ENCODE measurements at regions not wholly inside any gene's neighbourhood (a gene's known extent, or its start where the extent isn't known, plus 50 kb on each side); places are given as distances from the start of the nearest gene placed in this dataset.

GRCh38 chr5:57007344-57007743 is 55.4 kb upstream of the MIER3 start:
- TF ChIP-seq CTBP2 (IDR thresholded peaks at IDR 0.05; ENCODE audit: borderline replicate concordance, insufficient read depth, insufficient read length, low read length) (no peak), SIX5 (IDR thresholded peaks at IDR 0.05; ENCODE audit: low read depth, low read length) (no peak), CHD1 (IDR thresholded peaks at IDR 0.05; ENCODE audit: low read depth, low read length) (no peak), RXRA (IDR thresholded peaks at IDR 0.05; ENCODE audit: insufficient read depth, low read depth, low read length) (no peak), CHD2 (IDR thresholded peaks at IDR 0.05; ENCODE audit: low read length) (no peak), CEBPB (IDR thresholded peaks at IDR 0.05; ENCODE audit: low read depth, low read length) (no peak), HDAC2 (IDR thresholded peaks at IDR 0.05; ENCODE audit: borderline replicate concordance in 1 of 2, low read depth in 2 of 2, low read length in 2 of 2) (no peak), KDM1A (IDR thresholded peaks at IDR 0.05; ENCODE audit: borderline replicate concordance, low read length) (no peak), EP300 (IDR thresholded peaks at IDR 0.05; ENCODE audit: borderline replicate concordance in 1 of 2, low read depth in 2 of 2, low read length in 2 of 2) (no peak), TAF7 (optimal IDR thresholded peaks at IDR 0.05; ENCODE audit: borderline replicate concordance, low read depth, low read length) (no peak), TBP (IDR thresholded peaks at IDR 0.05; ENCODE audit: low read depth, low read length) (no peak), ASH2L (IDR thresholded peaks at IDR 0.05; ENCODE audit: low read length) (no peak), RNF2 (IDR thresholded peaks at IDR 0.05; ENCODE audit: borderline replicate concordance, low read depth, low read length, missing control alignments, poor library complexity, severe bottlenecking) (no peak), CREB1 (IDR thresholded peaks at IDR 0.05) (no peak), SRF (IDR thresholded peaks at IDR 0.05; ENCODE audit: low read depth, low read length) (no peak)

More at GRCh38 chr5:57007344-57007743, 55.4 kb upstream of the MIER3 start:
- Histone ChIP-seq H2BK5ac (ENCODE audit: low read depth, low read length) (no peak overlapping the region), H2AK5ac (ENCODE audit: low read depth, low read length) (no peak overlapping the region), H3K79me2 (ENCODE audit: control insufficient read depth in 1 of 2, insufficient read depth in 2 of 2, low read length in 2 of 2) (no peaks in the 10 kb centered on the region), H3K9ac (replicated peaks in 1 of 4; ENCODE audit: extremely low read depth in 1 of 4, low read depth in 3 of 4, low read length in 3 of 4) (no peak overlapping the region), H4K5ac (ENCODE audit: insufficient read length, low read depth, low read length) (no peak overlapping the region), H3K79me1 (ENCODE audit: low read depth, low read length) (no peaks in the 10 kb centered on the region), H3K4me3 (ENCODE audit: extremely low read depth in 1 of 4, insufficient read depth in 2 of 4, low read depth in 3 of 4, low read length in 4 of 4) (no peak overlapping the region), H3K4me1 (replicated peaks in 1 of 4; ENCODE audit: control insufficient read depth in 3 of 4, insufficient read depth in 4 of 4, low read length in 3 of 4) (peaks cover 0 to 2% (median 0%) of the 10 kb centered on the region in 4 experiments; a peak in 1 of 7 replicates), H2BK120ac (replicated peaks; ENCODE audit: low read depth, low read length) (no peak overlapping the region), H2BK12ac (ENCODE audit: low read depth, low read length) (no peak overlapping the region), H3K23me2 (ENCODE audit: low read depth, low read length) (no peaks in the 10 kb centered on the region), H3K4me2 (ENCODE audit: insufficient read depth in 1 of 2, low read depth in 2 of 2, low read length in 2 of 2) (no peak overlapping the region), H2AFZ (ENCODE audit: low read length) (no peak overlapping the region), H4K20me1 (replicated peaks in 1 of 2; ENCODE audit: control insufficient read depth in 1 of 2, insufficient read depth in 2 of 2, low read length in 2 of 2) (no peaks in the 10 kb centered on the region), H2BK20ac (ENCODE audit: low read length) (no peak overlapping the region), H3K23ac (ENCODE audit: insufficient read length) (no peak overlapping the region), H3K27me3 (replicated peaks in 1 of 4; ENCODE audit: control insufficient read depth in 3 of 4, extremely low read depth in 1 of 4, insufficient read depth in 3 of 4, low read length in 3 of 4) (no peaks in the 10 kb centered on the region), H4K8ac (ENCODE audit: extremely low read depth, insufficient read depth, low read length) (no peak overlapping the region), H3K56ac (replicated peaks; ENCODE audit: insufficient read length, low read depth, low read length) (no peak overlapping the region), H3K27ac (ENCODE audit: low read depth, low read length) (no peak overlapping the region), H4K91ac (replicated peaks; ENCODE audit: insufficient read length, low read length) (no peak overlapping the region), H3K4ac (replicated peaks; ENCODE audit: insufficient read length, low read depth, low read length) (no peak overlapping the region), H2BK15ac (ENCODE audit: low read length) (no peak overlapping the region), H3K36me3 (ENCODE audit: control insufficient read depth in 2 of 4, insufficient read depth in 4 of 4, low read length in 3 of 4) (no peaks in the 10 kb centered on the region), H3K9me3 (ENCODE audit: insufficient read depth in 2 of 2, low read depth in 1 of 2, low read length in 1 of 2) (no peaks in the 10 kb centered on the region), H3K14ac (ENCODE audit: insufficient read length) (no peak overlapping the region), H3K18ac (ENCODE audit: extremely low read depth, low read length) (no peak overlapping the region)
- FAIRE-seq (no peak), DNase-seq (ENCODE audit: low read depth in 1 of 2, low spot score in 2 of 2) (no peak)
- CTCF ChIA-PET (ENCODE audit: partially characterized antibody) = no interaction called here
- WGBS, 2 experiments (ENCODE audit: extremely low coverage in 1 of 2, insufficient coverage in 1 of 2, insufficient read length in 1 of 2, insufficient replicate concordance in 2 of 2, low coverage in 1 of 2, low lambda C conversion rate in 2 of 2, missing lambda C conversion rate in 1 of 2) = 88% methylated on average over 2 of the region's 2 CpGs; no CpG with 5 or more reads in 1 of the 2 experiments
- POLR2A ChIA-PET (ENCODE audit: partially characterized antibody) = no interaction called here
